Transverse colon (tissue), 4 donors: ENCODE measurements at regions not wholly inside any gene's neighbourhood (a gene's known extent, or its start where the extent isn't known, plus 50 kb on each side); places are given as distances from the start of the nearest gene placed in this dataset.

ENCODE experiments used
- DNase-seq: peaks from one replicate; pipeline ENCODE4 v3.0.0-alpha.2; 2019
- H3K27ac ChIP-seq, 4 donors: fragments of 200-600 bp; sonication (generic); 2 replicates each; pipeline ENCODE4 v1.5.1; 2016 to 2018; ENCODE audit warnings: inconsistent platforms in 4 of 4
- H3K27me3 ChIP-seq: fragments of 200-600 bp; sonication (generic); 2 replicates; pipeline ENCODE4 v1.5.1; 2017; ENCODE audit warnings: inconsistent platforms
- H3K36me3 ChIP-seq, 4 donors: fragments of 200-600 bp; sonication (generic); 2 replicates each; pipeline ENCODE4 v1.5.1; 2017 to 2019; ENCODE audit warnings: inconsistent platforms in 4 of 4
- H3K4me1 ChIP-seq, 4 donors: fragments of 200-600 bp; sonication (generic); 2 replicates each; pipeline ENCODE4 v1.5.1; 2017 to 2020; ENCODE audit warnings: inconsistent platforms in 4 of 4
- H3K4me3 ChIP-seq, 4 donors: fragments of 200-600 bp; sonication (generic); 1 replicate in 1 of 4; 2 replicates in 3 of 4; pipeline versions ENCODE4 v1.5.1 to v1.6.1; 2017 to 2019; ENCODE audit warnings: inconsistent platforms in 4 of 4
- H3K9me3 ChIP-seq, 2 donors: fragments of 200-600 bp; sonication (generic); 2 replicates each; pipeline ENCODE4 v1.5.1; 2017 to 2019; ENCODE audit warnings: inconsistent platforms in 2 of 2
- EP300 ChIP-seq: sonication (generic); formaldehyde crosslinking; IDR thresholded peaks from one replicate; pipeline ENCODE4 v1.6.1; 2017; ENCODE audit warnings: antibody characterized with exemption, low read depth
- POLR2A ChIP-seq: fragments of 450-650 bp; IDR thresholded peaks from one replicate; pipeline ENCODE4 v1.6.1; 2016; ENCODE audit warnings: antibody characterized with exemption, mild to moderate bottlenecking, moderate library complexity
- POLR2AphosphoS5 ChIP-seq, 3 donors: sonication (generic); formaldehyde crosslinking; IDR thresholded peaks; one replicate each; pipeline ENCODE4 v1.6.1; 2016; ENCODE audit warnings: antibody characterized with exemption in 3 of 3
- WGBS, 2 donors: methylation state at CpG; one replicate each; pipeline ENCODE4 v1.1.5; 2018; ENCODE audit warnings: low coverage in 1 of 2; 5-methylcytosine and 5-hydroxymethylcytosine counted together
- in situ Hi-C, 4 donors: fragments of 200-750 bp; cut with MboI; loops; one replicate each; pipeline versions ENCODE4 v1.15.0 to v1.15.1; 2017; ENCODE audit warnings: low sequenced_read_pairs in 3 of 4, low pct_ligation_motif_present in 1 of 4, low pct_unique_long_range_greater_than_20kb in 1 of 4
- intact Hi-C: fragments of 100-400 bp; cut with DNase I; formaldehyde crosslinking; loops from one replicate; pipeline ENCODE4 v1.15.1; 2023; ENCODE audit warnings: low total_unique reads
- TF ChIP-seq, protein P1 (sequence below), 5 experiments: fragments of 200-600 bp in 3 of 5; fragments of 450-650 bp in 2 of 5; sonication (generic) in 3 of 5; IDR thresholded peaks; 1 replicate in 2 of 5; 2 replicates in 3 of 5; pipeline ENCODE4 v1.5.1; 2016 to 2017; ENCODE audit warnings: antibody characterized with exemption in 5 of 5, inconsistent platforms in 3 of 5, mild to moderate bottlenecking in 2 of 5, moderate library complexity in 1 of 5

DNA sequence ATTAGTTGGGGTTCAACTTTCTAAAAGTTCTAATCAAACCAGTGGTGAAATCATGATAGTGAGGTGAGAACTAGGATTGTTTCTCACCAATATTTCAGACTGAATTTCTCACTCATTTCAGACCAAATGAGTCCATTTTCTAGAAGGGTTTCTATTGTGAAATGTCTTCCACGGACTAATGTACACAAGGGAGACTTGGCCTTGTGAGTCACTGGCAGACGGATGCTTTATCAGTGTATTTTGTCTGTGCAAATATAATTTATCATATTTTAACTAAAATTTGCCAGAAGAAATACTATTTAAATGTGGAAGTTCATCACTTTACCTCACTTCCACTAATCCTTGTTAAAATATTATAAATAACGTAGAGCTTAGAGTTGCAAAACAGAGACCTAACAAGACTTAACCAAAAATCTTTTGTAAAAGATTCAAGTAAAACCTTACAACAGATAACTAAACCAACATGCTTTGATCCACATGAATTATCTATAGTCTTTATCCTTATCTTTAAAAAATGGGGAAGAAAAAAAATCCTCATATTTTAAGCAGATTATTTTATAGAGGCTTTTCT is 506.0 kb upstream of the FAM241A start:
- intact Hi-C loops = no loop called here
- 65 to 77% methylated on average over 3 of the region's 3 CpGs for WGBS, 2 donors
- no peaks in the 10 kb centered on the region for H3K27me3 ChIP-seq
- no peak for DNase-seq
- H3K4me1 ChIP-seq = no peaks in the 10 kb centered on the region
- in situ Hi-C loops = loop anchor here (10.0 to 25.0 kb wide), 6 partner anchors 223 to 1002 kb away; no protein-coding TSS in a partner anchor
- H3K36me3 ChIP-seq = no peaks in the 10 kb centered on the region
- no peak for TF ChIP-seq POLR2AphosphoS5 (IDR thresholded peaks at IDR 0.05)
- TF ChIP-seq, protein P1, sequence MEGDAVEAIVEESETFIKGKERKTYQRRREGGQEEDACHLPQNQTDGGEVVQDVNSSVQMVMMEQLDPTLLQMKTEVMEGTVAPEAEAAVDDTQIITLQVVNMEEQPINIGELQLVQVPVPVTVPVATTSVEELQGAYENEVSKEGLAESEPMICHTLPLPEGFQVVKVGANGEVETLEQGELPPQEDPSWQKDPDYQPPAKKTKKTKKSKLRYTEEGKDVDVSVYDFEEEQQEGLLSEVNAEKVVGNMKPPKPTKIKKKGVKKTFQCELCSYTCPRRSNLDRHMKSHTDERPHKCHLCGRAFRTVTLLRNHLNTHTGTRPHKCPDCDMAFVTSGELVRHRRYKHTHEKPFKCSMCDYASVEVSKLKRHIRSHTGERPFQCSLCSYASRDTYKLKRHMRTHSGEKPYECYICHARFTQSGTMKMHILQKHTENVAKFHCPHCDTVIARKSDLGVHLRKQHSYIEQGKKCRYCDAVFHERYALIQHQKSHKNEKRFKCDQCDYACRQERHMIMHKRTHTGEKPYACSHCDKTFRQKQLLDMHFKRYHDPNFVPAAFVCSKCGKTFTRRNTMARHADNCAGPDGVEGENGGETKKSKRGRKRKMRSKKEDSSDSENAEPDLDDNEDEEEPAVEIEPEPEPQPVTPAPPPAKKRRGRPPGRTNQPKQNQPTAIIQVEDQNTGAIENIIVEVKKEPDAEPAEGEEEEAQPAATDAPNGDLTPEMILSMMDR (IDR thresholded peaks at IDR 0.05) = no peak
- no peak for TF ChIP-seq POLR2A
- no peak for TF ChIP-seq EP300
- no peak overlapping the region for H3K4me3 ChIP-seq
- H3K9me3 ChIP-seq = no peaks in the 10 kb centered on the region
- no peak overlapping the region for H3K27ac ChIP-seq

DNA sequence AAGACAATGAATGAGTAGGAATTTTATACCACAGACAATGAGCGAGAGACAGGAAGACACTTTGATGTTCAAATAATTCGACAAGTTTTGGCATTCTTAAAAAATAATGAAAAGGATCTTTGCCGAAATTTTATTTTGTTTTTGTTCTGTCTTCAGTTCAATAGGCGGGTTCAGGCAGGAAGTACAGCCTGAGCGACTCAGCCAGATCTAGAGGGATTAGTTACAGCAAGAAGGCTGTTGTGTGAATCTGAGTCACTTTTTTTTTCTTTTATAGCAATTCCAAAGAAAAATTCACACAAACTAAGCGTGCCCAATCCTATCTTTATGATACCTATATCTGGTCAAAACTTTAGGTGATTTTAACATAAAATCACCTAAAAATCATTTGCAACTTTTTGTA is 505.4 kb upstream of the FAM241A start:
- H3K4me1 ChIP-seq = no peaks in the 10 kb centered on the region

GRCh38 chr4:111641813-111642579 is 503.3 kb upstream of the FAM241A start:
- TF ChIP-seq EP300 (no peak), POLR2AphosphoS5 (IDR thresholded peaks at IDR 0.05) (no peak)
- TF ChIP-seq, protein P1 (IDR thresholded peaks at IDR 0.05) = peak; percentile 67 to 76 (median 72)
- H3K36me3 ChIP-seq = no peaks in the 10 kb centered on the region

More for the DNA sequence above, 505.4 kb upstream of the FAM241A start:
- Histone ChIP-seq H3K4me3 (no peak overlapping the region), H3K27ac (no peak overlapping the region), H3K27me3 (no peaks in the 10 kb centered on the region), H3K36me3 (no peaks in the 10 kb centered on the region), H3K9me3 (no peaks in the 10 kb centered on the region)
- WGBS, 2 donors = 48 to 50% methylated on average over 6 of the region's 6 CpGs
- no peak for DNase-seq
- TF ChIP-seq, protein P1 (IDR thresholded peaks at IDR 0.05) = no peak
- TF ChIP-seq POLR2A (no peak), POLR2AphosphoS5 (IDR thresholded peaks at IDR 0.05) (no peak), EP300 (no peak)
- intact Hi-C loops (no loop called here), in situ Hi-C loops (loop anchor here (10.0 to 25.0 kb wide), 7 partner anchors 215 to 1003 kb away; no protein-coding TSS in a partner anchor)

DNA sequence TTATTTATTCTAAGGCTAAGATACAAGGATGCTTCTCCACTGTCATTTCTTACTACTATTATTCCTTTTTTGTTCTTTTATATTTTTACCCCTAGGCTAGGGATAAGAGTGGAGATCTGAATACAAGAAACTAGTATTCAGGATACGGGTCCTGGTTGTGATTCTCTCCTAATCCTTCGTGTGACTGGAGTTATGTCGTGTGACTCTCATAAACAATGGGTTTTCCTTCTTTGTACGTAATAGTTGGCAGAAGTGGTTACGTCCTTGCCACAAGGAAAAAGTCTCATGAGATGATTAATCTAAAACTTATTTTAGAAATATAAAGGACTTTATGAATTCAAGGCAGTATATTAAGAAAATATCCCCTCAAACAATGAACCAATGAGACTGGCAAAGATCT is 497.2 kb upstream of the FAM241A start:
- intact Hi-C loops = no loop called here
- no peak for DNase-seq
- 79 to 85% methylated on average over 4 to 5 of the region's 5 CpGs for WGBS, 2 donors
- in situ Hi-C loops = loop anchor here (10.0 to 25.0 kb wide), 6 partner anchors 207 to 1011 kb away; no protein-coding TSS in a partner anchor
- H3K4me3 ChIP-seq = no peak overlapping the region
- no peaks in the 10 kb centered on the region for H3K9me3 ChIP-seq
- no peaks in the 10 kb centered on the region for H3K4me1 ChIP-seq
- H3K27ac ChIP-seq = no peak overlapping the region
- TF ChIP-seq EP300 = no peak
- no peak for TF ChIP-seq POLR2A
- TF ChIP-seq, protein P1 (IDR thresholded peaks at IDR 0.05) = no peak
- no peak for TF ChIP-seq POLR2AphosphoS5 (IDR thresholded peaks at IDR 0.05)
- H3K27me3 ChIP-seq = no peaks in the 10 kb centered on the region
- H3K36me3 ChIP-seq = no peaks in the 10 kb centered on the region

More at GRCh38 chr4:111641813-111642579, 503.3 kb upstream of the FAM241A start:
- Histone ChIP-seq H3K27me3 (no peaks in the 10 kb centered on the region), H3K27ac (no peak overlapping the region), H3K9me3 (no peaks in the 10 kb centered on the region), H3K4me3 (no peak overlapping the region), H3K4me1 (no peaks in the 10 kb centered on the region)
- intact Hi-C loops (no loop called here), in situ Hi-C loops (loop anchor here (10.0 to 25.0 kb wide), 6 partner anchors 213 to 1005 kb away; no protein-coding TSS in a partner anchor)
- peak; percentile 52 for DNase-seq
- 36 to 39% methylated on average over 9 of the region's 9 CpGs for WGBS, 2 donors
